H1 (cell line): ENCODE measurements at regions not wholly inside any gene's neighbourhood (a gene's known extent, or its start where the extent isn't known, plus 50 kb on each side); places are given as distances from the start of the nearest gene placed in this dataset.

ENCODE experiments used
- ASH2L ChIP-seq: fragments of 200-600, 300-600 bp; sonication (generic); IDR thresholded peaks from one replicate; pipeline ENCODE4 v1.7.1; 2017; ENCODE audit warnings: low read length
- BACH1 ChIP-seq: IDR thresholded peaks from 2 replicates; pipeline ENCODE4 v1.6.1; 2012; ENCODE audit warnings: low read length, improper control_type of control experiment
- EZH2 ChIP-seq: fragments of 200-600 bp; sonication (generic); IDR thresholded peaks from 2 replicates; pipeline ENCODE4 v1.7.1; 2012; ENCODE audit warnings: low read depth, mild to moderate bottlenecking, moderate library complexity, low read length, inconsistent platforms; ENCODE audit not compliant: severe bottlenecking
- MAX ChIP-seq: IDR thresholded peaks from 2 replicates; pipeline ENCODE4 v1.6.1; 2012; ENCODE audit warnings: inconsistent platforms
- POLR2AphosphoS5 ChIP-seq: IDR thresholded peaks from 2 replicates; pipeline ENCODE4 v1.6.1; 2011; ENCODE audit warnings: low read depth, low read length
- SIX5 ChIP-seq: IDR thresholded peaks from 2 replicates; pipeline ENCODE4 v1.6.1; 2011; ENCODE audit warnings: mild to moderate bottlenecking, low read depth, low read length

GRCh38 chr7:9026121-9026520 lies 592.7 kb downstream of the NXPH1 start:
- TF ChIP-seq SIX5 (no peak), EZH2 (no peak), BACH1 (no peak), ASH2L (no peak), MAX (no peak), POLR2AphosphoS5 (no peak)
